ENCODE measurements at regions not wholly inside any gene's neighbourhood (a gene's known extent, or its start where the extent isn't known, plus 50 kb on each side); places are given as distances from the start of the nearest gene placed in this dataset.

DNA sequence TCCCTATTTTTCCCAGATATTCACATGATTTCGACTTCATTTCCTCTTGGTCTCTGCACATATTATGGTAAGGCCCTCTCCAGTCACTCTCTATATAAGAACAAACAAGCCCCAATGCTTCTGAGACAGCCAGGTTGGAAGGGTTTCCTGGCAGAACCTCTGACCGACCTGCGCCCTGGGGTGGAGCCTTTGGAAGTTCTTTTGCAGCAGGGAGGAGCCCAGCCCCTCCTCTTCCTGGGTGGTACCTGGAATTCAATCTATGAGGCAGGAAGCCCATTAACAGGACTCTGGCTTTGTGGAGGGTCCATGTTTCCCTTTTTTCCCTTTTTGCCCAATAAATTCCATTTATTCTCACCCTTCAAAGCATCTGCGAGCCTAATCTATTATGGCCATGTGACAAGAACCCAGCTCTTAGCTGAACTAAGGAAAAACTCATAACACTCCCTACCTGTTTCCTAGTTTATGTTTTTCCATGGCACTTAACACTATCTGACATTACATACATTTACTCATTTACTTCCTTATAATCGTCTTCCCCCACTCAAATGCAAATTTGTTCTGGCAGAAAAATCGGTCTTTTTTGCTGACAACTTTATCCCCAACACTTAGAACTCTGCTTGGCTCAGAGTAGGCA, 92.5 kb upstream of the FRMD4A start:
- TF ChIP-seq GABPA (IDR thresholded peaks at IDR 0.05; ENCODE audit: low read depth) (no peak), PBX3 (IDR thresholded peaks at IDR 0.05) (no peak)
- TF ChIP-seq, protein P1, sequence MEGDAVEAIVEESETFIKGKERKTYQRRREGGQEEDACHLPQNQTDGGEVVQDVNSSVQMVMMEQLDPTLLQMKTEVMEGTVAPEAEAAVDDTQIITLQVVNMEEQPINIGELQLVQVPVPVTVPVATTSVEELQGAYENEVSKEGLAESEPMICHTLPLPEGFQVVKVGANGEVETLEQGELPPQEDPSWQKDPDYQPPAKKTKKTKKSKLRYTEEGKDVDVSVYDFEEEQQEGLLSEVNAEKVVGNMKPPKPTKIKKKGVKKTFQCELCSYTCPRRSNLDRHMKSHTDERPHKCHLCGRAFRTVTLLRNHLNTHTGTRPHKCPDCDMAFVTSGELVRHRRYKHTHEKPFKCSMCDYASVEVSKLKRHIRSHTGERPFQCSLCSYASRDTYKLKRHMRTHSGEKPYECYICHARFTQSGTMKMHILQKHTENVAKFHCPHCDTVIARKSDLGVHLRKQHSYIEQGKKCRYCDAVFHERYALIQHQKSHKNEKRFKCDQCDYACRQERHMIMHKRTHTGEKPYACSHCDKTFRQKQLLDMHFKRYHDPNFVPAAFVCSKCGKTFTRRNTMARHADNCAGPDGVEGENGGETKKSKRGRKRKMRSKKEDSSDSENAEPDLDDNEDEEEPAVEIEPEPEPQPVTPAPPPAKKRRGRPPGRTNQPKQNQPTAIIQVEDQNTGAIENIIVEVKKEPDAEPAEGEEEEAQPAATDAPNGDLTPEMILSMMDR (IDR thresholded peaks at IDR 0.05): no peak
- TF ChIP-seq, protein P2, sequence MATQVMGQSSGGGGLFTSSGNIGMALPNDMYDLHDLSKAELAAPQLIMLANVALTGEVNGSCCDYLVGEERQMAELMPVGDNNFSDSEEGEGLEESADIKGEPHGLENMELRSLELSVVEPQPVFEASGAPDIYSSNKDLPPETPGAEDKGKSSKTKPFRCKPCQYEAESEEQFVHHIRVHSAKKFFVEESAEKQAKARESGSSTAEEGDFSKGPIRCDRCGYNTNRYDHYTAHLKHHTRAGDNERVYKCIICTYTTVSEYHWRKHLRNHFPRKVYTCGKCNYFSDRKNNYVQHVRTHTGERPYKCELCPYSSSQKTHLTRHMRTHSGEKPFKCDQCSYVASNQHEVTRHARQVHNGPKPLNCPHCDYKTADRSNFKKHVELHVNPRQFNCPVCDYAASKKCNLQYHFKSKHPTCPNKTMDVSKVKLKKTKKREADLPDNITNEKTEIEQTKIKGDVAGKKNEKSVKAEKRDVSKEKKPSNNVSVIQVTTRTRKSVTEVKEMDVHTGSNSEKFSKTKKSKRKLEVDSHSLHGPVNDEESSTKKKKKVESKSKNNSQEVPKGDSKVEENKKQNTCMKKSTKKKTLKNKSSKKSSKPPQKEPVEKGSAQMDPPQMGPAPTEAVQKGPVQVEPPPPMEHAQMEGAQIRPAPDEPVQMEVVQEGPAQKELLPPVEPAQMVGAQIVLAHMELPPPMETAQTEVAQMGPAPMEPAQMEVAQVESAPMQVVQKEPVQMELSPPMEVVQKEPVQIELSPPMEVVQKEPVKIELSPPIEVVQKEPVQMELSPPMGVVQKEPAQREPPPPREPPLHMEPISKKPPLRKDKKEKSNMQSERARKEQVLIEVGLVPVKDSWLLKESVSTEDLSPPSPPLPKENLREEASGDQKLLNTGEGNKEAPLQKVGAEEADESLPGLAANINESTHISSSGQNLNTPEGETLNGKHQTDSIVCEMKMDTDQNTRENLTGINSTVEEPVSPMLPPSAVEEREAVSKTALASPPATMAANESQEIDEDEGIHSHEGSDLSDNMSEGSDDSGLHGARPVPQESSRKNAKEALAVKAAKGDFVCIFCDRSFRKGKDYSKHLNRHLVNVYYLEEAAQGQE (IDR thresholded peaks at IDR 0.05; ENCODE audit: low read depth, low read length): no peak

Data from SK-N-SH (cell line).